B cell (primary cell): ENCODE measurements at regions not wholly inside any gene's neighbourhood (a gene's known extent, or its start where the extent isn't known, plus 50 kb on each side); places are given as distances from the start of the nearest gene placed in this dataset.

ENCODE experiments used
- ATAC-seq: fragments of 200-7000 bp; cut with Tn5 transposase; one replicate; pipeline ENCODE4 v1.10.0; 2021; ENCODE audit warnings: low read depth, mild to moderate bottlenecking, moderate number of reproducible peaks, moderate library complexity
- CTCF ChIA-PET: fragments of 350-600 bp; sonication (Branson Sonifier 250); formaldehyde crosslinking; loops from one replicate; lab custom pipeline; 2021; ENCODE audit warnings: antibody characterized with exemption, inconsistent platforms; lab: Charles Lee
- POLR2A ChIA-PET: fragments of 350-600 bp; sonication (Branson Sonifier 250); formaldehyde crosslinking; loops from one replicate; lab custom pipeline; 2021; ENCODE audit warnings: antibody characterized with exemption; lab: Charles Lee
- DNase-seq: peaks from one replicate; pipeline ENCODE4 v3.0.0; 2013
- H2AFZ ChIP-seq: 2 replicates; pipeline ENCODE4 v1.6.1; 2012; ENCODE audit warnings: mild to moderate bottlenecking, low read depth, low read length; ENCODE audit not compliant: insufficient read depth, poor library complexity, severe bottlenecking
- H3K27ac ChIP-seq, 2 donors: 1 replicate in 1 of 2; 2 replicates in 1 of 2; pipeline ENCODE4 v1.5.1; 2012 to 2013; ENCODE audit warnings: low read length in 2 of 2, mild to moderate bottlenecking in 2 of 2, moderate library complexity in 1 of 2
- H3K27me3 ChIP-seq, 4 experiments: fragments of 200-600 bp in 1 of 4; sonication (generic) in 1 of 4; replicated peaks in 1 of 4; 1 replicate in 2 of 4; 2 replicates in 2 of 4; pipeline versions ENCODE4 v1.6.1 to v1.7.0; 2013 to 2016; ENCODE audit warnings: low read length in 3 of 4, mild to moderate bottlenecking in 2 of 4, mixed read lengths in 1 of 4, moderate library complexity in 1 of 4; ENCODE audit not compliant: insufficient read depth in 4 of 4, control insufficient read depth in 3 of 4; ENCODE audit errors: control extremely low read depth in 1 of 4
- H3K36me3 ChIP-seq, 2 experiments: replicated peaks in 1 of 2; 1 replicate in 1 of 2; 2 replicates in 1 of 2; pipeline versions ENCODE4 v1.6.1 to v1.7.1; 2013; ENCODE audit warnings: low read length in 1 of 2; ENCODE audit not compliant: insufficient read depth in 2 of 2, control insufficient read depth in 1 of 2; ENCODE audit errors: control extremely low read depth in 1 of 2, extremely low read depth in 1 of 2
- H3K4me1 ChIP-seq, 2 donors: fragments of 200-600 bp in 1 of 2; sonication (generic) in 1 of 2; 1 replicate in 1 of 2; 2 replicates in 1 of 2; pipeline versions ENCODE4 v1.5.1 to v1.6.1; 2013 to 2017; ENCODE audit warnings: low read length in 2 of 2; ENCODE audit not compliant: control insufficient read depth in 2 of 2, insufficient read depth in 2 of 2
- H3K4me2 ChIP-seq: replicated peaks from 2 replicates; pipeline ENCODE3; 2012; ENCODE audit warnings: mild to moderate bottlenecking, low read depth, low read length; ENCODE audit not compliant: poor library complexity, severe bottlenecking
- H3K4me3 ChIP-seq, 5 experiments: fragments of 200-600 bp in 1 of 5; sonication (generic) in 1 of 5; 1 replicate in 3 of 5; 2 replicates in 2 of 5; pipeline versions ENCODE4 v1.5.1 to v1.7.0; 2011 to 2016; ENCODE audit warnings: low read length in 4 of 5, mild to moderate bottlenecking in 4 of 5, low read depth in 2 of 5, control low read depth in 1 of 5, moderate library complexity in 1 of 5; ENCODE audit not compliant: insufficient read depth in 1 of 5; ENCODE audit errors: control extremely low read depth in 1 of 5, extremely low read depth in 1 of 5
- H3K79me2 ChIP-seq: fragments of 200-600 bp; sonication (generic); one replicate; pipeline ENCODE4 v1.6.0; 2016; ENCODE audit warnings: low read length; ENCODE audit not compliant: control insufficient read depth, insufficient read depth
- H3K9ac ChIP-seq: fragments of 200-600 bp; sonication (generic); 2 replicates; pipeline ENCODE4 v1.6.1; 2017; ENCODE audit warnings: mild to moderate bottlenecking, low read length, moderate library complexity
- H3K9me3 ChIP-seq, 3 donors: one replicate each; pipeline versions ENCODE4 v1.6.1 to v1.7.1; 2013; ENCODE audit warnings: low read length in 2 of 3; ENCODE audit not compliant: control insufficient read depth in 2 of 3, insufficient read depth in 1 of 3; ENCODE audit errors: control extremely low read depth in 1 of 3
- H4K20me1 ChIP-seq: 2 replicates; pipeline ENCODE4 v1.6.0; 2012; ENCODE audit warnings: mild to moderate bottlenecking, low read length; ENCODE audit not compliant: insufficient read depth, control insufficient read depth, poor library complexity, severe bottlenecking
- H3K27ac Mint-ChIP-seq: one replicate; pipeline ENCODE4 v1.8.0; 2021; ENCODE audit warnings: mixed read lengths
- H3K27me3 Mint-ChIP-seq: one replicate; pipeline ENCODE4 v1.8.0; 2021; ENCODE audit warnings: mixed read lengths
- H3K4me1 Mint-ChIP-seq: one replicate; pipeline ENCODE4 v1.8.0; 2021; ENCODE audit warnings: mixed read lengths
- H3K4me3 Mint-ChIP-seq: one replicate; pipeline ENCODE4 v1.8.0; 2021; ENCODE audit warnings: mixed read lengths
- H3K9me3 Mint-ChIP-seq: one replicate; pipeline ENCODE4 v1.8.0; 2022; ENCODE audit warnings: mixed read lengths; ENCODE audit not compliant: insufficient read depth
- CTCF ChIP-seq: fragments of 200-600 bp; IDR thresholded peaks from one replicate; pipeline ENCODE4 v1.8.0; 2022; ENCODE audit warnings: antibody characterized with exemption, mild to moderate bottlenecking
- EZH2 ChIP-seq: IDR thresholded peaks from 2 replicates; pipeline ENCODE4 v1.6.1; 2012; ENCODE audit warnings: borderline replicate concordance, low read depth, mild to moderate bottlenecking, moderate library complexity, low read length; ENCODE audit not compliant: insufficient read depth, poor library complexity, severe bottlenecking
- WGBS: methylation state at CpG from one replicate; pipeline ENCODE4 v1.1.5; 2013; ENCODE audit warnings: missing lambda C conversion rate; ENCODE audit not compliant: insufficient coverage; 5-methylcytosine and 5-hydroxymethylcytosine counted together
- intact Hi-C: fragments of 100-400 bp; cut with micrococcal nuclease; formaldehyde crosslinking; loops from one replicate; pipeline ENCODE4 v1.10.0; 2022

- H3K4me2 ChIP-seq = no peak overlapping the region
- H3K9ac ChIP-seq = no peak overlapping the region
- ATAC-seq (no peak), DNase-seq (no peak)
- no peaks in the 10 kb centered on the region for H4K20me1 ChIP-seq
- intact Hi-C loops = no loop called here
- H3K36me3 ChIP-seq = no peaks in the 10 kb centered on the region
- CTCF ChIA-PET = no interaction called here
- no peaks in the 10 kb centered on the region for H3K27me3 Mint-ChIP-seq
- no peaks in the 10 kb centered on the region for H3K9me3 Mint-ChIP-seq
- H3K4me3 Mint-ChIP-seq = no peak overlapping the region
- no peak overlapping the region for H3K4me3 ChIP-seq
- no peaks in the 10 kb centered on the region for H3K9me3 ChIP-seq
- no peaks in the 10 kb centered on the region for H3K79me2 ChIP-seq
- no peaks in the 10 kb centered on the region for H3K4me1 ChIP-seq
- H3K4me1 Mint-ChIP-seq = no peaks in the 10 kb centered on the region
- WGBS = 88% methylated on average over 1 of the region's 2 CpGs
- no peak overlapping the region for H3K27ac Mint-ChIP-seq
- TF ChIP-seq EZH2 = no peak
- TF ChIP-seq CTCF = no peak
- POLR2A ChIA-PET = no interaction called here
- no peak overlapping the region for H3K27ac ChIP-seq
- no peak overlapping the region for H2AFZ ChIP-seq
- no peaks in the 10 kb centered on the region for H3K27me3 ChIP-seq
These were observed 57.2 kb upstream of the KY start for GRCh38 chr3:134707908-134708597.

GRCh38 chr3:134708671-134709070, 57.8 kb upstream of the KY start:
- Histone ChIP-seq H3K27ac (no peak overlapping the region), H3K9me3 (peaks cover 0 to 6% (median 0%) of the 10 kb centered on the region in 3 donors), H3K36me3 (no peaks in the 10 kb centered on the region), H3K9ac (no peak overlapping the region), H3K4me2 (no peak overlapping the region), H3K79me2 (no peaks in the 10 kb centered on the region), H4K20me1 (no peaks in the 10 kb centered on the region), H2AFZ (no peak overlapping the region), H3K4me3 (no peak overlapping the region), H3K4me1 (no peaks in the 10 kb centered on the region), H3K27me3 (no peaks in the 10 kb centered on the region)
- Mint-ChIP-seq H3K27ac (no peak overlapping the region), H3K9me3 (no peaks in the 10 kb centered on the region), H3K4me3 (no peak overlapping the region), H3K4me1 (peaks cover 3% of the 10 kb centered on the region), H3K27me3 (peaks cover 3% of the 10 kb centered on the region)
- ATAC-seq (no peak), DNase-seq (no peak)
- TF ChIP-seq EZH2 = no peak
- no peak for TF ChIP-seq CTCF
- CTCF ChIA-PET = no interaction called here
- WGBS = 100% methylated on average over 2 of the region's 2 CpGs
- intact Hi-C loops = no loop called here
- POLR2A ChIA-PET = no interaction called here
